Cardiac muscle cell (in vitro differentiated cells and primary cell): ENCODE measurements at regions not wholly inside any gene's neighbourhood (a gene's known extent, or its start where the extent isn't known, plus 50 kb on each side); places are given as distances from the start of the nearest gene placed in this dataset.

Source experiments
- DNase-seq, 2 donors: peaks; one replicate each; pipeline versions ENCODE4 v3.0.0 to v3.0.0-alpha.2; 2010 to 2017; ENCODE audit warnings: low read depth in 1 of 2, low spot score in 1 of 2
- H3K27ac ChIP-seq: fragments of 200-600 bp; sonication (generic); 2 replicates; pipeline ENCODE4 v1.5.1; 2016
- H3K27me3 ChIP-seq: fragments of 200-600 bp; sonication (generic); 2 replicates; pipeline ENCODE4 v1.6.0; 2016; ENCODE audit warnings: control low read depth
- H3K36me3 ChIP-seq: fragments of 200-600 bp; sonication (generic); 2 replicates; pipeline ENCODE4 v1.5.1; 2016; ENCODE audit warnings: control low read depth
- H3K4me1 ChIP-seq: fragments of 200-600 bp; sonication (generic); 2 replicates; pipeline ENCODE4 v1.8.1; 2017; ENCODE audit warnings: low read depth, mild to moderate bottlenecking, mixed run types
- H3K4me3 ChIP-seq: fragments of 200-600 bp; sonication (generic); 2 replicates; pipeline ENCODE4 v1.5.1; 2016; ENCODE audit warnings: mild to moderate bottlenecking
- H3K9me3 ChIP-seq: fragments of 200-600 bp; sonication (generic); 2 replicates; pipeline ENCODE4 v1.5.1; 2017; ENCODE audit warnings: low read depth, mild to moderate bottlenecking, control low read depth
- CTCF ChIP-seq: IDR thresholded peaks from 2 replicates; pipeline ENCODE4 v1.5.1; 2012; ENCODE audit warnings: low read depth, mild to moderate bottlenecking, low read length

GRCh38 chr2:176777262-176777661, 435.3 kb upstream of the HNRNPA3 start:
- H3K27ac ChIP-seq, result no peak overlapping the region
- no peaks in the 10 kb centered on the region for H3K27me3 ChIP-seq
- H3K4me1 ChIP-seq, result peaks cover 3% of the 10 kb centered on the region
- H3K4me3 ChIP-seq, result no peak overlapping the region
- no peak for DNase-seq
- no peak for TF ChIP-seq CTCF
- H3K36me3 ChIP-seq, result no peaks in the 10 kb centered on the region
- H3K9me3 ChIP-seq, result no peaks in the 10 kb centered on the region

DNA sequence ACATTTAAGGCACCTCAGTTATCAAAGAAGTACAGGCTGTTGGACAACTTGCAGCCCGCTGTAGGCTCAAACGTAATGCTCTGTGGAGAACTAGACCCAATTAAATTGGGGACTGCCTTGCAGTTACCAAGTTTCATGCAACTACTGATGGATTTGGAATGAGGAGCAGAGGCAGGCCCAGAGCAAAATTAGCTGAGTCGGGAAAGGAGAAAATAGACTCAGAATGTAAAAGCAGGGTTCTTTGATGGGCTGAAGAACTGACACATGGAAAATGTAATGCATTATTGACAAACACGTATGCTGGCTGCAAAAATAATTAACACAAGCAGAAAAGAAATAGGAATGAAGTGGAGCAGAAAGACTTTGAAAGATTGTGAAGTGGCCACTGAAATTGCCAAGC, 432.7 kb upstream of the HNRNPA3 start:
- Histone ChIP-seq H3K9me3 (no peaks in the 10 kb centered on the region), H3K27ac (no peak overlapping the region), H3K4me1 (peaks cover 3% of the 10 kb centered on the region), H3K27me3 (no peaks in the 10 kb centered on the region), H3K36me3 (no peaks in the 10 kb centered on the region), H3K4me3 (no peak overlapping the region)
- TF ChIP-seq CTCF, result no peak
- DNase-seq, result no peak

DNA sequence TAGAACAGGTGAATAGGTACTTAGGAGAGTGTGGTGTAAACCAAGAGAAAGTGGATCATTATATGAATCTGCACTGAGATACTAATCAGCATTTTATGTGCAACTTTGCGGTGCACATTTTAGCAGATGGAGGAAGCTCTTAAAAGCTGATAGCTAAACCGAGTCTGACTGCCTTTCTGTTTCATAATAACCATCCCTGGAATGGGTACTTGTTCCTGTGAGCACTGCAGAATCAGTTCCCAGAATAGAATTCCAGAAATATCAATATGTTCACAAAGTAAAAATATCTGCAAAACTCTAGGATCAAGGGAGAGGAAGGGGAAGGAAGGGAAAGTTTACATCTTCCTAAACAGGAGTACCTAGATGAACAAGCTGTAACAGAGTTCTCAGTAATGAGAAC, 432.2 kb upstream of the HNRNPA3 start:
- Histone ChIP-seq H3K4me1 (peaks cover 3% of the 10 kb centered on the region), H3K4me3 (no peak overlapping the region), H3K36me3 (no peaks in the 10 kb centered on the region), H3K9me3 (no peaks in the 10 kb centered on the region), H3K27me3 (no peaks in the 10 kb centered on the region), H3K27ac (no peak overlapping the region)
- DNase-seq, result no peak
- TF ChIP-seq CTCF, result no peak

DNA sequence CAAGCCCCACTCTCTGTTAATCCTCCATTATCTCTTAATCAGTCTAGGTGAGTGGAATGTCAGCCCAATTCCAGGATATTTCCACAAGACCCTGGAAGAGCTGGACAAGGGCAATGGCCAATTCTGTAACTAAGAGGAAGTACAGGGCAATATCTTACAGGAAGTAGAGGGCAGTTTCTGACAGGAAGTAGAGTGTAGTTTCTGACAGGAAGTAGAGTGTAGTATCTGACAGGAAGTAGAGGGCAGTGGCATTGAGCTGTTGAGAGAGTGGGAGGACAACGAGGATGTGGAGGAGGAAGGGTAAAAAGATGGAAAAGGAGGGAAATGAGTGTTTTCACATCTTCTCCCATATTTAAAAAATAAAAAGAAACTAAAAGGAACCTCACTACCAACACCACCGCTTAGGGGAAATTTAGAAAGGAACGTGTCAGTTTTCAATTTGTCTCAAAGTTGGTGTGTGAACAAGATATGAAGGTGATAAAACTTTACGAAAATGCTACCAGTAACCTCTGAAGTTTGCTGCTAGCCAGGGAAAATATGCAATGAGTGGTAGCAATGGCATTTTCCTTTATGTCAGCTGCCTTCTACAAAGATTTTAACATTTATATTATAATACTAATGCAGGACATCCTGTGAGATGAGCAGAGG, 430.9 kb upstream of the HNRNPA3 start:
- H3K4me3 ChIP-seq, result no peak overlapping the region
- DNase-seq, result no peak
- no peaks in the 10 kb centered on the region for H3K4me1 ChIP-seq
- TF ChIP-seq CTCF, result no peak
- H3K9me3 ChIP-seq, result no peaks in the 10 kb centered on the region
- H3K27me3 ChIP-seq, result no peaks in the 10 kb centered on the region
- H3K36me3 ChIP-seq, result no peaks in the 10 kb centered on the region
- H3K27ac ChIP-seq, result no peak overlapping the region

GRCh38 chr2:176784633-176785200, 427.9 kb upstream of the HNRNPA3 start:
- Histone ChIP-seq H3K27me3 (no peaks in the 10 kb centered on the region), H3K27ac (no peak overlapping the region), H3K9me3 (no peaks in the 10 kb centered on the region), H3K4me3 (no peak overlapping the region), H3K36me3 (no peaks in the 10 kb centered on the region), H3K4me1 (no peaks in the 10 kb centered on the region)
- TF ChIP-seq CTCF, result no peak
- DNase-seq, result no peak
